ENCODE measurements at regions not wholly inside any gene's neighbourhood (a gene's known extent, or its start where the extent isn't known, plus 50 kb on each side); places are given as distances from the start of the nearest gene placed in this dataset.

- Histone ChIP-seq H3K36me3 (replicated peaks in 1 of 2; ENCODE audit: control insufficient read depth in 1 of 2, insufficient read depth in 2 of 2, low read length in 2 of 2) (no peaks in the 10 kb centered on the region), H3K9me3 (replicated peaks in 1 of 2; ENCODE audit: control insufficient read depth in 1 of 2, insufficient read depth in 1 of 2, low read length in 2 of 2) (no peaks in the 10 kb centered on the region), H3K79me2 (ENCODE audit: insufficient read depth, low read length) (no peaks in the 10 kb centered on the region), H3K4me3 (replicated peaks in 1 of 3; ENCODE audit: low read depth in 2 of 3, low read length in 3 of 3) (no peak overlapping the region), H3K4me2 (replicated peaks; ENCODE audit: extremely low read depth, low read length, poor library complexity, severe bottlenecking) (no peak overlapping the region), H2AFZ (ENCODE audit: insufficient read depth, low read depth, low read length, poor library complexity, severe bottlenecking) (no peak overlapping the region), H4K20me1 (ENCODE audit: insufficient read depth, low read length) (no peaks in the 10 kb centered on the region), H3K4me1 (ENCODE audit: control insufficient read depth in 1 of 2, insufficient read depth in 2 of 2, low read length in 2 of 2) (no peaks in the 10 kb centered on the region), H3K9ac (ENCODE audit: insufficient read depth, low read length, poor library complexity, severe bottlenecking) (no peak overlapping the region), H3K27ac (ENCODE audit: low read depth in 1 of 2, low read length in 2 of 2) (no peak overlapping the region), H3K27me3 (ENCODE audit: control insufficient read depth in 2 of 2, insufficient read depth in 2 of 2, low read length in 2 of 2) (no peaks in the 10 kb centered on the region)
- no peaks in the 10 kb centered on the region for H3K36me3 Mint-ChIP-seq
- DNase-seq: no peak
- no peaks in the 10 kb centered on the region for H3K4me1 Mint-ChIP-seq
- H3K4me3 Mint-ChIP-seq: no peak overlapping the region
- H3K27ac Mint-ChIP-seq: no peak overlapping the region
- H3K9me3 Mint-ChIP-seq: no peaks in the 10 kb centered on the region
- peaks cover 0 to 1% (median 0%) of the 10 kb centered on the region in 3 donors for H3K27me3 Mint-ChIP-seq (ENCODE audit: low read depth in 3 of 3)
- intact Hi-C loops (cut with micrococcal nuclease): no loop called here
- WGBS (ENCODE audit: insufficient coverage): no CpG with 5 or more reads among the region's 2 CpGs
- no peak for TF ChIP-seq CTCF (IDR thresholded peaks at IDR 0.05)
These were observed 1080.9 kb upstream of the TENM3 start for GRCh38 chr4:181162266-181162665.

GRCh38 chr4:181162676-181163075, 1080.5 kb upstream of the TENM3 start:
- Histone ChIP-seq H4K20me1 (ENCODE audit: insufficient read depth, low read length) (no peaks in the 10 kb centered on the region), H3K27me3 (ENCODE audit: control insufficient read depth in 2 of 2, insufficient read depth in 2 of 2, low read length in 2 of 2) (no peaks in the 10 kb centered on the region), H3K36me3 (replicated peaks in 1 of 2; ENCODE audit: control insufficient read depth in 1 of 2, insufficient read depth in 2 of 2, low read length in 2 of 2) (no peaks in the 10 kb centered on the region), H3K4me1 (ENCODE audit: control insufficient read depth in 1 of 2, insufficient read depth in 2 of 2, low read length in 2 of 2) (no peaks in the 10 kb centered on the region), H2AFZ (ENCODE audit: insufficient read depth, low read depth, low read length, poor library complexity, severe bottlenecking) (no peak overlapping the region), H3K79me2 (ENCODE audit: insufficient read depth, low read length) (no peaks in the 10 kb centered on the region), H3K9me3 (replicated peaks in 1 of 2; ENCODE audit: control insufficient read depth in 1 of 2, insufficient read depth in 1 of 2, low read length in 2 of 2) (no peaks in the 10 kb centered on the region), H3K4me3 (replicated peaks in 1 of 3; ENCODE audit: low read depth in 2 of 3, low read length in 3 of 3) (no peak overlapping the region), H3K9ac (ENCODE audit: insufficient read depth, low read length, poor library complexity, severe bottlenecking) (no peak overlapping the region), H3K27ac (ENCODE audit: low read depth in 1 of 2, low read length in 2 of 2) (no peak overlapping the region), H3K4me2 (replicated peaks; ENCODE audit: extremely low read depth, low read length, poor library complexity, severe bottlenecking) (no peak overlapping the region)
- intact Hi-C loops (cut with micrococcal nuclease): no loop called here
- Mint-ChIP-seq H3K36me3 (no peaks in the 10 kb centered on the region), H3K27ac (no peak overlapping the region), H3K4me1 (no peaks in the 10 kb centered on the region), H3K27me3 (ENCODE audit: low read depth in 3 of 3) (peaks cover 0 to 1% (median 0%) of the 10 kb centered on the region in 3 donors), H3K9me3 (no peaks in the 10 kb centered on the region), H3K4me3 (no peak overlapping the region)
- no peak for DNase-seq
- TF ChIP-seq CTCF (IDR thresholded peaks at IDR 0.05): no peak
- 80% methylated on average over 1 of the region's 6 CpGs for WGBS (ENCODE audit: insufficient coverage)

All from CD14-positive monocyte (primary cell).